HG02840 (cell line): ENCODE measurements at regions not wholly inside any gene's neighbourhood (a gene's known extent, or its start where the extent isn't known, plus 50 kb on each side); places are given as distances from the start of the nearest gene placed in this dataset.
"Not testable (repeated sequence)": the region's sequence is repeated elsewhere in the genome, so short reads cannot be mapped to it uniquely, and the experiment has no call there.

Experiments
- ATAC-seq: cut with Tn5 transposase; IDR thresholded peaks from one replicate; pipeline ENCODE4 v1.9.1; 2021; ENCODE audit warnings: mild to moderate bottlenecking, moderate library complexity, moderate number of reproducible peaks; ENCODE audit not compliant: unreplicated experiment, low FRiP score

- ATAC-seq: no peak
Observed at GRCh38 chr18:1252534-1252933, 347.9 kb downstream of the ADCYAP1 start.

- no peak for ATAC-seq
Observed at GRCh38 chr18:1252936-1253335, 348.3 kb downstream of the ADCYAP1 start.

GRCh38 chr18:1253827-1254226 is 349.2 kb downstream of the ADCYAP1 start:
- ATAC-seq: no peak

GRCh38 chr18:1261054-1261453 is 356.4 kb downstream of the ADCYAP1 start:
- ATAC-seq: no peak

GRCh38 chr18:1267021-1267420 is 362.4 kb downstream of the ADCYAP1 start:
- no peak for ATAC-seq

- no peak for ATAC-seq
Observed at GRCh38 chr18:1270081-1270480, 365.4 kb downstream of the ADCYAP1 start.

- ATAC-seq: no peak
Observed at GRCh38 chr18:1273469-1273868, 368.8 kb downstream of the ADCYAP1 start.

GRCh38 chr18:1292167-1292566 is 387.5 kb downstream of the ADCYAP1 start:
- no peak for ATAC-seq

GRCh38 chr18:1294229-1294628 is 389.6 kb downstream of the ADCYAP1 start:
- ATAC-seq: no peak

- no peak for ATAC-seq
Observed at GRCh38 chr18:1296237-1296636, 391.6 kb downstream of the ADCYAP1 start.

GRCh38 chr18:1302861-1303260 is 398.2 kb downstream of the ADCYAP1 start:
- no peak for ATAC-seq

- ATAC-seq: no peak
Observed at GRCh38 chr18:1304392-1304992, 399.8 kb downstream of the ADCYAP1 start.

- no peak for ATAC-seq
Observed at GRCh38 chr18:1306641-1307040, 402.0 kb downstream of the ADCYAP1 start.

GRCh38 chr18:1308686-1309085 is 404.0 kb downstream of the ADCYAP1 start:
- ATAC-seq: no peak

GRCh38 chr18:1311376-1311775 is 406.7 kb downstream of the ADCYAP1 start:
- ATAC-seq: no peak

GRCh38 chr18:1335345-1335744 is 430.7 kb downstream of the ADCYAP1 start:
- not testable (repeated sequence) for ATAC-seq

- ATAC-seq: no peak
Observed at GRCh38 chr18:1350931-1351450, 446.3 kb downstream of the ADCYAP1 start.

- ATAC-seq: no peak
Observed at GRCh38 chr18:1353025-1353424, 448.4 kb downstream of the ADCYAP1 start.

- no peak for ATAC-seq
Observed at GRCh38 chr18:1357724-1358123, 453.1 kb downstream of the ADCYAP1 start.

GRCh38 chr18:1361936-1362335 is 457.3 kb downstream of the ADCYAP1 start:
- ATAC-seq: no peak

GRCh38 chr18:1370552-1370951 is 465.9 kb downstream of the ADCYAP1 start:
- ATAC-seq: no peak

- ATAC-seq: no peak
Observed at GRCh38 chr18:1371724-1372123, 467.1 kb downstream of the ADCYAP1 start.

GRCh38 chr18:1383465-1383864 is 478.8 kb downstream of the ADCYAP1 start:
- no peak for ATAC-seq
